SK-N-SH (cell line): ENCODE measurements at regions not wholly inside any gene's neighbourhood (a gene's known extent, or its start where the extent isn't known, plus 50 kb on each side); places are given as distances from the start of the nearest gene placed in this dataset.

Experiments used
- CTCF ChIP-seq: fragments of 200-600 bp; sonication (generic); IDR thresholded peaks from 2 replicates; pipeline ENCODE4 v1.6.1; 2017; ENCODE audit warnings: antibody characterized with exemption, mild to moderate bottlenecking, moderate library complexity
- EP300 ChIP-seq, 2 experiments: IDR thresholded peaks; 2 replicates each; pipeline versions ENCODE4 v1.4.0 to v1.6.1; 2012; ENCODE audit warnings: borderline replicate concordance in 1 of 2, low read depth in 1 of 2, low read length in 1 of 2
- FOXM1 ChIP-seq: IDR thresholded peaks from 2 replicates; pipeline ENCODE4 v1.4.0; 2012; ENCODE audit warnings: low read depth, mild to moderate bottlenecking
- MXI1 ChIP-seq: IDR thresholded peaks from 2 replicates; pipeline ENCODE4 v1.6.1; 2012; ENCODE audit warnings: mild to moderate bottlenecking, low read depth, low read length, improper control_type of control experiment
- NRF1 ChIP-seq: IDR thresholded peaks from 2 replicates; pipeline ENCODE4 v1.6.1; 2012; ENCODE audit warnings: low read depth, mild to moderate bottlenecking, low read length
- TAF1 ChIP-seq: IDR thresholded peaks from 2 replicates; pipeline ENCODE4 v1.6.1; 2012; ENCODE audit warnings: low read depth, mild to moderate bottlenecking, low read length, moderate library complexity, borderline replicate concordance

GRCh38 chr7:155870334-155871180 lies 58.3 kb upstream of the SHH start:
- no peak for TF ChIP-seq NRF1
- no peak for TF ChIP-seq EP300 (IDR thresholded peaks at IDR 0.05; ENCODE audit: borderline replicate concordance in 1 of 2, low read depth in 1 of 2, low read length in 1 of 2)
- no peak for TF ChIP-seq MXI1
- TF ChIP-seq FOXM1: no peak
- TF ChIP-seq TAF1: no peak
- TF ChIP-seq CTCF: no peak
